ENCODE measurements at regions not wholly inside any gene's neighbourhood (a gene's known extent, or its start where the extent isn't known, plus 50 kb on each side); places are given as distances from the start of the nearest gene placed in this dataset.

DNA sequence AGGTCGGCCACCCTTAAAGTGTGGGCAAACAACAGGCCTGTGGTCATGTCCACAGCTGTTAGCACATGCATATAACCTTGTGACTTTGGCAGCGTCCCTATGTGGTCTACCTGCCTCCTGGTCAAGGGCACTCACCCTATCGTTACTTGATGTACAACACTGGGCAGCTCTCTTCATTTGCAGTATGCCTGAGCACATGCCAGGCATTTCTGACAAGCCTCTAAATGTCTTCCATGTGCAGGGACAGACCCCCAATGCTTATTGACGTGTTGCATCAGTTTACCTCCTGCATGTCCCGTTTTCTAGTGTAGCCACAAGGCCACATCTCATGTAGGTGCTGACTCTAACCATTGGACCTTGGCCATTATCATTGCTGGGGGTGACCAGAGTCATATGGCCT lies 731.7 kb upstream of the MIR17HG start:
- TF ChIP-seq, protein P1, sequence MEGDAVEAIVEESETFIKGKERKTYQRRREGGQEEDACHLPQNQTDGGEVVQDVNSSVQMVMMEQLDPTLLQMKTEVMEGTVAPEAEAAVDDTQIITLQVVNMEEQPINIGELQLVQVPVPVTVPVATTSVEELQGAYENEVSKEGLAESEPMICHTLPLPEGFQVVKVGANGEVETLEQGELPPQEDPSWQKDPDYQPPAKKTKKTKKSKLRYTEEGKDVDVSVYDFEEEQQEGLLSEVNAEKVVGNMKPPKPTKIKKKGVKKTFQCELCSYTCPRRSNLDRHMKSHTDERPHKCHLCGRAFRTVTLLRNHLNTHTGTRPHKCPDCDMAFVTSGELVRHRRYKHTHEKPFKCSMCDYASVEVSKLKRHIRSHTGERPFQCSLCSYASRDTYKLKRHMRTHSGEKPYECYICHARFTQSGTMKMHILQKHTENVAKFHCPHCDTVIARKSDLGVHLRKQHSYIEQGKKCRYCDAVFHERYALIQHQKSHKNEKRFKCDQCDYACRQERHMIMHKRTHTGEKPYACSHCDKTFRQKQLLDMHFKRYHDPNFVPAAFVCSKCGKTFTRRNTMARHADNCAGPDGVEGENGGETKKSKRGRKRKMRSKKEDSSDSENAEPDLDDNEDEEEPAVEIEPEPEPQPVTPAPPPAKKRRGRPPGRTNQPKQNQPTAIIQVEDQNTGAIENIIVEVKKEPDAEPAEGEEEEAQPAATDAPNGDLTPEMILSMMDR (IDR thresholded peaks at IDR 0.05): no peak
- TF ChIP-seq EP300 (IDR thresholded peaks at IDR 0.05) (no peak), POLR2A (IDR thresholded peaks at IDR 0.05) (no peak)

Data from ovary (tissue), 3 donors.